KOPT-K1 (cell line): ENCODE measurements at regions not wholly inside any gene's neighbourhood (a gene's known extent, or its start where the extent isn't known, plus 50 kb on each side); places are given as distances from the start of the nearest gene placed in this dataset.

Source experiments
- H3K27ac ChIP-seq: fragments of 200-600 bp; sonication (generic); 2 replicates; pipeline ENCODE4 v1.5.1; 2016; ENCODE audit warnings: antibody characterized with exemption, mild to moderate bottlenecking, low read depth, low read length; ENCODE audit not compliant: poor library complexity, severe bottlenecking
- H3K36me3 ChIP-seq: fragments of 200-600 bp; sonication (generic); 2 replicates; pipeline ENCODE4 v1.5.1; 2017; ENCODE audit warnings: antibody characterized with exemption, mild to moderate bottlenecking, low read length, moderate library complexity; ENCODE audit not compliant: insufficient read depth
- H3K9me3 ChIP-seq: fragments of 200-600 bp; sonication (generic); 2 replicates; pipeline ENCODE4 v1.5.1; 2017; ENCODE audit warnings: antibody characterized with exemption, low read length, mild to moderate bottlenecking; ENCODE audit not compliant: insufficient read depth, poor library complexity, severe bottlenecking

GRCh38 chr1:240020871-240021270 is 70.8 kb upstream of the FMN2 start:
- no peak overlapping the region for H3K27ac ChIP-seq
- H3K36me3 ChIP-seq, result no peaks in the 10 kb centered on the region
- H3K9me3 ChIP-seq, result no peaks in the 10 kb centered on the region

DNA sequence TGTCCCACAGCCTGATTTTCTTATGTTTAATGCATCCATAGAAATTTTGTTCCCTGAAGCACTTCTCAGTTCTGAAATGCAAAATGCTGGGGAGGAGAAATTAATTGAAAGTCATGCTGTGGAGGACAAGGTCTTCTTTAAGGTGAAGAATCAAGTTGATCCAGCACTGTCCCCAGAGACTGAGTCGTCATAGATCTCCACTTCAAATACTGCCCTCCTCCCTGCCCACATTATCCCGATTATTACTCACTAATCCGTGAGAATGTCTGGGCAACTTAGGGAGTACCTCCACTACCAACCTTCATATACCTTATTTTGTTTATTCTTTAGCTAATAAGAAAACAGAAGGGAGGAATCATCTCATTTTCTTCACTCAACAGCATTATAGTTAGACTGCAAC is 70.0 kb upstream of the FMN2 start:
- Histone ChIP-seq H3K27ac (no peak overlapping the region), H3K36me3 (no peaks in the 10 kb centered on the region), H3K9me3 (no peaks in the 10 kb centered on the region)

GRCh38 chr1:240027059-240027462 is 64.6 kb upstream of the FMN2 start:
- Histone ChIP-seq H3K36me3 (no peaks in the 10 kb centered on the region), H3K9me3 (no peaks in the 10 kb centered on the region), H3K27ac (no peak overlapping the region)

- no peaks in the 10 kb centered on the region for H3K9me3 ChIP-seq
- H3K27ac ChIP-seq, result no peak overlapping the region
- H3K36me3 ChIP-seq, result no peaks in the 10 kb centered on the region
These were observed 62.3 kb upstream of the FMN2 start for GRCh38 chr1:240029418-240029817.

- Histone ChIP-seq H3K36me3 (no peaks in the 10 kb centered on the region), H3K27ac (no peak overlapping the region), H3K9me3 (no peaks in the 10 kb centered on the region)
These were observed 61.4 kb upstream of the FMN2 start for GRCh38 chr1:240030236-240030635.

GRCh38 chr1:240031009-240031408 is 60.7 kb upstream of the FMN2 start:
- H3K9me3 ChIP-seq, result no peaks in the 10 kb centered on the region
- no peak overlapping the region for H3K27ac ChIP-seq

DNA sequence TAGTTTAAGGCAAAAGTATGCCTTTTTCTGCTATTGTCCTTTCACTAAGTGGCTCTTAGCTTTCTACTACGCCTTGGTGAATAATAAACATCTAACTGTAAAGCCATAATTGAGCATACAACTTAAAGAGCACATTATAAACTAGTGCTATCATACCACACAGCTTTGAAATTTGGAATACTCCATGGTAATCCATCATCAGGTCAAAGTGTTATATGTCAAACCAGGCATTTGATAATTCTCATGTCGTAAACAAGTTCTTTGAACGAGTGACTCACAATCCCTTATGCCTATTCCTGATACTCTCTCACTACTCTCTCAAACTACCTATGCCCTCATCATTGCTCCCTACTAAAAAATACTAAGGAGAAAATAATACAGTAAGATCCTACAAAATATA is 60.3 kb upstream of the FMN2 start:
- H3K9me3 ChIP-seq, result no peaks in the 10 kb centered on the region
- H3K27ac ChIP-seq, result no peak overlapping the region
- H3K36me3 ChIP-seq, result no peaks in the 10 kb centered on the region

More at GRCh38 chr1:240031009-240031408, 60.7 kb upstream of the FMN2 start:
- no peaks in the 10 kb centered on the region for H3K36me3 ChIP-seq

DNA sequence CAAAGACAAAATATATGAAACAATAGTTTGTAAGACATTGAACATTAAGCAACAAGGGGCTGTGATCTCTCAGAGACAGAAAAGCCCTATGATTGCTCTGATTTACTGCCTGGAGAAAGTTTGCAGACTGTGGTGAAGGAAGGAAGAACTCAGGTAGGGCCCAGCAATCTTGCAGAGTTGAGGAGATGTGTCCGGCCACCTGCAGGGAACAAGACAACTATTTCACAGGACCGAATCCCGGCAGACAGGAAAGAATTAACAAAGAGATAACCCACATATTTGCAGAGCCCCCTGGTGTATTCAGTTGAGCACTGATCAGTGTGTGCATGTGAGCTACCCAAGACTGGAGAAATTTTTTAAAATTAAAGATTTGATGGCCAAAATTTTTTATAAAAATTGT is 58.3 kb upstream of the FMN2 start:
- no peaks in the 10 kb centered on the region for H3K9me3 ChIP-seq
- H3K27ac ChIP-seq, result no peak overlapping the region
- no peaks in the 10 kb centered on the region for H3K36me3 ChIP-seq

DNA sequence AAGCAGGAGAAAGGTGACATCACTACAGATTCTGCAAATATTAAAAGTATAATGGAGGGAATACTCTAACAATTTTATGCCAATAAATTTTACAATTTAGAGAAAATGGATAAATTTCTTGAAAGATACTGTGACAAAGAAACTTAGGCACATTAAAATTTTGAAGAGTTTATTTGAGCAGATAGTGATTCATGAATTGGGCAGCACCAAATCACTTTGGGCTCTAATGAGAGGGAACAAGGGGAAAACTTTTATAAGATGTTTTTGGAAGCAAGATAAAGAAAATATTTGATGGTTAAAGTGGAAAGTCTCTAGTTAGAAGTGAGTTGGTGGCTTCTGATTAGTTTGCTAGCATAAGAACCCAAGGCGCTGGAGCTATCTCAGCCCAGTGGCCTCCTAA is 55.2 kb upstream of the FMN2 start:
- no peak overlapping the region for H3K27ac ChIP-seq
- no peaks in the 10 kb centered on the region for H3K36me3 ChIP-seq
- no peaks in the 10 kb centered on the region for H3K9me3 ChIP-seq
